PFSK-1 (cell line): ENCODE measurements at regions not wholly inside any gene's neighbourhood (a gene's known extent, or its start where the extent isn't known, plus 50 kb on each side); places are given as distances from the start of the nearest gene placed in this dataset.

Experiments
- FOXP2 ChIP-seq: optimal IDR thresholded peaks from 2 replicates; pipeline ENCODE3; 2011; ENCODE audit warnings: borderline replicate concordance, control low read depth, inconsistent platforms; ENCODE audit not compliant: insufficient read depth; ENCODE audit errors: extremely low read length, extremely low read depth
- POLR2AphosphoS5 ChIP-seq: IDR thresholded peaks from 2 replicates; pipeline ENCODE4 v1.6.1; 2012; ENCODE audit warnings: low read depth, mild to moderate bottlenecking, control low read depth, low read length, moderate library complexity
- SIN3A ChIP-seq: IDR thresholded peaks from 2 replicates; pipeline ENCODE4 v1.6.1; 2012; ENCODE audit warnings: mild to moderate bottlenecking, low read length, moderate library complexity, borderline replicate concordance; ENCODE audit not compliant: insufficient read depth

DNA sequence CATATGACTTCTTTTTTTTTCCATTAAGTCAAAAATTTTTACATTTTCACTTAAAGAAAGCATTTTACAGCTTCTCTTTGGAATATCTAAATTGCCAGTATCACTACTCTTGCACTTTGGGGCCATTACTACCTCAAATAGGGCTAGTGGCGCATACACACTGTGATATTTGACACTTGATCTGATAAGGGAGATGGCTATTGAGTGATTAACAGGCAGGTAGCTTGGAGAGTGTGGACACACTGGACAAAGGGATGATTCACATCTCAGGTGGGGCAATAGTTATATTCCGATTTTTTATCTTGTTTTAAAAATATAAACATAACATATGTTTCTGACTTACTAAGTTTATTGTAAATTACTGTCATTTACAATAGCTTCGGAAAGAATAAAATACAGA is 2219.9 kb downstream of the LRRC4C start:
- TF ChIP-seq SIN3A (no peak), FOXP2 (no peak), POLR2AphosphoS5 (no peak)
